Adrenal gland (tissue), 5 donors: ENCODE measurements at regions not wholly inside any gene's neighbourhood (a gene's known extent, or its start where the extent isn't known, plus 50 kb on each side); places are given as distances from the start of the nearest gene placed in this dataset.

Experiments
- CTCF ChIP-seq, 6 experiments: fragments of 450-650 bp in 4 of 6; fragments of 200-600 bp in 2 of 6; sonication (generic) in 1 of 6; IDR thresholded peaks; 1 replicate in 5 of 6; 2 replicates in 1 of 6; pipeline versions ENCODE4 v1.5.1 to v1.8.0; 2016 to 2021; ENCODE audit warnings: antibody characterized with exemption in 6 of 6, mild to moderate bottlenecking in 2 of 6, moderate library complexity in 1 of 6
- POLR2A ChIP-seq, 2 donors: fragments of 450-650 bp; IDR thresholded peaks; one replicate each; pipeline ENCODE4 v1.6.1; 2017; ENCODE audit warnings: antibody characterized with exemption in 2 of 2, mild to moderate bottlenecking in 2 of 2, moderate library complexity in 1 of 2
- donor health status: DM: no; HTN: no; CAD: no.

DNA sequence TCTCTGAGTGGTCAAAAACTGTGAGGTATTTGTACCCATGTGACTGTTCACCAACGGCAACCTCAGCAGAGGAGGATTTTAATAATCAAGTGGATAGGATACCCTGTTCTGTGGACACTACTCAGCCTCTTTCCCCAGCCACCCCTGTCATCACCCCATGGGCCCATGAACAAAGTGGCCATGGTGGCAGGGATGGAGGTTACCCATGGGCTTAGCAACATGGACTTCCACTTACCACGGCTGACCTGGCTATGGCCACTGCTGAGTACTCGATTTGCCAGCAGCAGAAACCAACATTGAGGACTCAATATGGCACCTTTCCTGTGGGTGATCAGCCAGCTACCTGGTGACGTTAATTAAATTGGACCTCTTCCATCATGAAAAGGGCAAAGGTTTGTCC, 1782.7 kb downstream of the PLA2G4A start:
- TF ChIP-seq CTCF (IDR thresholded peaks at IDR 0.05) (no peak), POLR2A (IDR thresholded peaks at IDR 0.05) (no peak)
